Immature natural killer cell (primary cell): ENCODE measurements at regions not wholly inside any gene's neighbourhood (a gene's known extent, or its start where the extent isn't known, plus 50 kb on each side); places are given as distances from the start of the nearest gene placed in this dataset.
"Not testable (repeated sequence)": the region's sequence is repeated elsewhere in the genome, so short reads cannot be mapped to it uniquely, and the experiment has no call there.

Experiments
- DNase-seq, 3 donors: peaks; one replicate each; pipeline ENCODE4 v3.0.0; 2022; ENCODE audit warnings: mixed read lengths in 1 of 3
- H3K27ac Mint-ChIP-seq, 6 donors: one replicate each; pipeline ENCODE4 v1.8.0; 2020; ENCODE audit warnings: mixed read lengths in 6 of 6, mild to moderate bottlenecking in 5 of 6, inconsistent platforms in 4 of 6, moderate library complexity in 3 of 6
- H3K27me3 Mint-ChIP-seq, 3 donors: one replicate each; pipeline ENCODE4 v1.8.0; 2020 to 2021; ENCODE audit warnings: low read depth in 3 of 3, mild to moderate bottlenecking in 3 of 3, mixed read lengths in 3 of 3, moderate library complexity in 3 of 3, inconsistent platforms in 1 of 3
- H3K36me3 Mint-ChIP-seq, 3 donors: one replicate each; pipeline ENCODE4 v1.8.0; 2020; ENCODE audit warnings: mixed read lengths in 3 of 3, inconsistent platforms in 2 of 3, mild to moderate bottlenecking in 2 of 3
- H3K4me1 Mint-ChIP-seq, 2 donors: one replicate each; pipeline ENCODE4 v1.8.0; 2020; ENCODE audit warnings: inconsistent platforms in 2 of 2, mild to moderate bottlenecking in 2 of 2, mixed read lengths in 2 of 2, moderate library complexity in 1 of 2
- H3K4me3 Mint-ChIP-seq, 5 donors: one replicate each; pipeline ENCODE4 v1.8.0; 2020; ENCODE audit warnings: mild to moderate bottlenecking in 5 of 5, mixed read lengths in 5 of 5, inconsistent platforms in 3 of 5, moderate library complexity in 3 of 5
- H3K9me3 Mint-ChIP-seq, 6 donors: one replicate each; pipeline ENCODE4 v1.8.0; 2020; ENCODE audit warnings: mild to moderate bottlenecking in 6 of 6, mixed read lengths in 6 of 6, inconsistent platforms in 4 of 6, moderate library complexity in 3 of 6

GRCh38 chr18:71045331-71046065, 756.7 kb downstream of the SOCS6 start:
- Mint-ChIP-seq H3K27me3 (no peaks in the 10 kb centered on the region), H3K4me1 (no peaks in the 10 kb centered on the region), H3K36me3 (no peaks in the 10 kb centered on the region), H3K4me3 (no peak overlapping the region), H3K9me3 (peaks cover 0 to 37% (median 6%) of the 10 kb centered on the region in 6 donors), H3K27ac (no peak overlapping the region)
- no peak for DNase-seq

- no peak for DNase-seq
- Mint-ChIP-seq H3K4me1 (no peaks in the 10 kb centered on the region), H3K4me3 (no peak overlapping the region), H3K27ac (no peak overlapping the region), H3K9me3 (peaks cover 0 to 23% (median 6%) of the 10 kb centered on the region in 6 donors), H3K27me3 (no peaks in the 10 kb centered on the region), H3K36me3 (no peaks in the 10 kb centered on the region)
Measured at GRCh38 chr18:71040161-71040560, 751.3 kb downstream of the SOCS6 start.

DNA sequence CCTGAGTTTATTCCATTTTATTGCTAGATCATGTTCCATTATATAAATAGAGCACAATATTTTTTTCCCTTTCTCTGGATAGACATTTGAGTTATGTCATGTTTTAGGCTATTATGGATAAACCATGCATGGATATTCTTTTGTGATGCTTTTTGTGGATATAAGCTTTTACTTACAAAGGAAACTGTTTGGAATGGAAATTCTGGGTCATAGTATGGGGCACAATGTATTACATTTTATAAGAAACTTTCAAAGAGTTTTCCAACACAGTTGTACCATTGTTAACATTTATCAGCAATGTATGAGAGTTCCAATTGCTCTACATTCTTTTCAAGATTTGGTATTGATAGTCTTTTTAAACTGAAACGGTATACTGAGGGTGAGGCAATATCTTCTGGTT, 749.4 kb downstream of the SOCS6 start:
- Mint-ChIP-seq H3K4me3 (no peak overlapping the region), H3K9me3 (peaks cover under 1 to 31% (median 5%) of the 10 kb centered on the region in 6 donors), H3K27ac (no peak overlapping the region), H3K27me3 (no peaks in the 10 kb centered on the region), H3K4me1 (no peaks in the 10 kb centered on the region), H3K36me3 (no peaks in the 10 kb centered on the region)
- DNase-seq, result no peak

GRCh38 chr18:71036783-71037182, 747.9 kb downstream of the SOCS6 start:
- H3K9me3 Mint-ChIP-seq, result peaks cover 2 to 31% (median 6%) of the 10 kb centered on the region in 6 donors
- no peaks in the 10 kb centered on the region for H3K4me1 Mint-ChIP-seq
- no peak for DNase-seq
- no peaks in the 10 kb centered on the region for H3K36me3 Mint-ChIP-seq
- H3K27ac Mint-ChIP-seq, result no peak overlapping the region
- no peak overlapping the region for H3K4me3 Mint-ChIP-seq
- no peaks in the 10 kb centered on the region for H3K27me3 Mint-ChIP-seq

DNA sequence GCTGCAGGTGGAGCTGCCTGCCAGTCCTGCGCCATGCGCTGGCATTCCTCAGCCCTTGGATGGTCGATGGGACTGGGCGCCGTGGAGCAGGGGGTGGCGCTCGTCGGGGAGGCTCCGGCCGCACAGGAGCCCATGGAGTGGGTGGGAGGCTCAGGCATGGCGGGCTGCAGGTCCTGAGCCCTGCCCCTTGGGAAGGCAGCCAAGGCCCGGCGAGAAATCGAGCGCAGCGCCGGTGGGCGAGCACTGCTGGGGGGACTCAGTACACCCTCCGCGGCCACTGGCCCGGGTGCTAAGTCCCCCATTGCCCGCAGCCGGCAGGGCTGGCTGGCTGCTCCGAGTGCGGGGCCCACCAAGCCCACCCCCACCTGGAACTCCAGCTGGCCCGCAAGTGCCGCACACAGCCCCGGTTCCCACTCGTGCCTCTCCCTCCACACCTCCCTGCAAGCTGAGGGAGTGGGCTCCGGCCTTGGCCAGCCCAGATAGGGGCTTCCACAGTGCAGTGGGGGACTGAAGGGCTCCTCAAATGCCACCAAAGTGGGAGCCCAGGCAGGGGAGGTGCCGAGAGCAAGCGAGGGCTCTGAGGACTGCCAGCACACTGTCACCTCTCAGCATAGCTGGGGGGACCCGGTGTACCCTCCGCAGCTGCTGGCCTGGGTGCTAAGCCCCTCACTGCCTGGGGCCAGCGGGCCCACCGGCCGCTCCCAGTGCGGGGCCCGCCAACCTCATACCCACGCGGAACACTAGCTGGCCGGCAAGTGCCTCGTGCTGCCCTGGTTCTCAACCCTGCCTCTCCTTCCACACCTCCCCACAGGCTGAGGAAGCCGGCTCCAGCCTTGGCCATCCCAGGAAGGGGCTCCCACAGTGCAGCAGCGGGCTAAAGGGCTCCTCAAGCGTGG, 742.7 kb downstream of the SOCS6 start:
- H3K4me3 Mint-ChIP-seq, H3K27ac Mint-ChIP-seq, H3K27me3 Mint-ChIP-seq, H3K36me3 Mint-ChIP-seq, H3K4me1 Mint-ChIP-seq, DNase-seq: not testable (repeated sequence)
- H3K9me3 Mint-ChIP-seq, result peaks cover 7 to 43% (median 14%) of the 10 kb centered on the region in 6 donors

DNA sequence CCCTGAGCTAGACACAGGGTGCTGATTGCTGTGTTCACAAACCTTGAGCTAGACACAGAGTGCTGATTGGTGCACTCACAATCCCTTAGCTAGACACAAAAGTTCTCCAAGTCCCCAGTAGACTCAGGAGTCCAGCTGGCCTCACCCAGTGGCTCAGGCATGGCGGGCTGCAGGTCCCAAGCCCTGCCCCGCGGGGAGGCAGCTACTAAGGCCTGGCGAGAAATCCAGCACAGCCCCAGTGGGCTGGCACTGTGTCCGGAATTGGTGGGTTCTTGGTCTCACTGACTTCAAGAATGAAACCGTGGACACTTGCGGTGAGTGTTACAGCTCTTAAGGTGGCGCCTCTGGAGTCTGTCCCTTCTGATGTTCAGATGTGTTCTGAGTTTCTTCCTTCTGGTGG, 741.2 kb downstream of the SOCS6 start:
- H3K27me3 Mint-ChIP-seq, DNase-seq, H3K27ac Mint-ChIP-seq, H3K36me3 Mint-ChIP-seq, H3K4me1 Mint-ChIP-seq, H3K4me3 Mint-ChIP-seq: not testable (repeated sequence)
- H3K9me3 Mint-ChIP-seq, result peaks cover 8 to 43% (median 17%) of the 10 kb centered on the region in 6 donors

GRCh38 chr18:71028285-71028762, 739.5 kb downstream of the SOCS6 start:
- no peak for DNase-seq
- Mint-ChIP-seq H3K27me3 (no peaks in the 10 kb centered on the region), H3K4me1 (no peaks in the 10 kb centered on the region), H3K36me3 (no peaks in the 10 kb centered on the region), H3K9me3 (peaks cover 11 to 47% (median 18%) of the 10 kb centered on the region in 6 donors), H3K27ac (no peak overlapping the region), H3K4me3 (no peak overlapping the region)

GRCh38 chr18:71027531-71027930, 738.7 kb downstream of the SOCS6 start:
- Mint-ChIP-seq H3K36me3 (no peaks in the 10 kb centered on the region), H3K27ac (no peak overlapping the region), H3K4me1 (no peaks in the 10 kb centered on the region), H3K9me3 (peaks cover 11 to 51% (median 16%) of the 10 kb centered on the region in 6 donors), H3K27me3 (no peaks in the 10 kb centered on the region), H3K4me3 (no peak overlapping the region)
- DNase-seq, result no peak

GRCh38 chr18:71025505-71026225, 736.8 kb downstream of the SOCS6 start:
- no peak overlapping the region for H3K4me3 Mint-ChIP-seq
- H3K9me3 Mint-ChIP-seq, result peaks cover 11 to 49% (median 18%) of the 10 kb centered on the region in 6 donors
- no peak overlapping the region for H3K27ac Mint-ChIP-seq
- no peaks in the 10 kb centered on the region for H3K27me3 Mint-ChIP-seq
- DNase-seq, result no peak
- H3K36me3 Mint-ChIP-seq, result no peaks in the 10 kb centered on the region
- H3K4me1 Mint-ChIP-seq, result no peaks in the 10 kb centered on the region

DNA sequence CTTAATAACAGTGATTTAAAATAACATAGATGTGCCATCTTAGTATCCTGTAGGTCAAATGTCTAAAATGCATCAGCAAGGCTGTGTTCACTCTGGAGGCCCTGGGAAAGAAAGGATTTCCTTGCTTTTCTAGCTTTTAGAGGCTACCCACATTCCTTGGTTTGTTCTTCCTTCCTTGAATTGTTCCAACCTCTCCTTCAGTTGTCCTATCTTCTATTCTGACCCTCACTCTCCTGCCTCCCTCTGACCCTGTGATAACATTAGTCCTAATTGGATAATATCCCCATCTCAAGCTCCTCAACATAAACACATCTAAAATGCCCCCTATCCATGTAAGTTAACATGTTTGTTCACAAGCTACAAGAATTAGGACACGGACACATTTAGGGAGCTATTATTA, 733.5 kb downstream of the SOCS6 start:
- Mint-ChIP-seq H3K36me3 (no peaks in the 10 kb centered on the region), H3K27ac (no peak overlapping the region), H3K27me3 (peaks cover 0 to 3% (median 1%) of the 10 kb centered on the region in 3 donors), H3K4me1 (no peaks in the 10 kb centered on the region), H3K9me3 (peaks cover 7 to 43% (median 14%) of the 10 kb centered on the region in 6 donors), H3K4me3 (no peak overlapping the region)
- no peak for DNase-seq

DNA sequence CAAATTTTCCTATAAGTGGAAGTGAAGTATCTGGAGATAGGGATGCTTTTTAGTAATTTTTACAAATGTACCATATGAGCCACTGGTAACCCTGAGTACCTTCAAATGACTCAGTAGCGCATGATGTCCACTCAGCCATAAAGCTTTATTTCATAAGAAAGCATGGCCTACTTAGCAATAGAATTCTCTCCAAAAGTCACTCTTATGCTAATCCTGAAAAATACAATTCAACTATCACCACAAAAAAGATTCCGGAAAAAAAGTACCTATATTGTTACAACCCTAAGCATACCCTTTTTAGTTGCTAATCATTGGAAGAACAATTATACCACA, 732.2 kb downstream of the SOCS6 start:
- H3K9me3 Mint-ChIP-seq, result peaks cover 7 to 36% (median 13%) of the 10 kb centered on the region in 6 donors
- no peak overlapping the region for H3K27ac Mint-ChIP-seq
- H3K27me3 Mint-ChIP-seq, result peaks cover 0 to 3% (median 1%) of the 10 kb centered on the region in 3 donors
- DNase-seq, result no peak
- no peaks in the 10 kb centered on the region for H3K4me1 Mint-ChIP-seq
- H3K36me3 Mint-ChIP-seq, result no peaks in the 10 kb centered on the region
- H3K4me3 Mint-ChIP-seq, result no peak overlapping the region

DNA sequence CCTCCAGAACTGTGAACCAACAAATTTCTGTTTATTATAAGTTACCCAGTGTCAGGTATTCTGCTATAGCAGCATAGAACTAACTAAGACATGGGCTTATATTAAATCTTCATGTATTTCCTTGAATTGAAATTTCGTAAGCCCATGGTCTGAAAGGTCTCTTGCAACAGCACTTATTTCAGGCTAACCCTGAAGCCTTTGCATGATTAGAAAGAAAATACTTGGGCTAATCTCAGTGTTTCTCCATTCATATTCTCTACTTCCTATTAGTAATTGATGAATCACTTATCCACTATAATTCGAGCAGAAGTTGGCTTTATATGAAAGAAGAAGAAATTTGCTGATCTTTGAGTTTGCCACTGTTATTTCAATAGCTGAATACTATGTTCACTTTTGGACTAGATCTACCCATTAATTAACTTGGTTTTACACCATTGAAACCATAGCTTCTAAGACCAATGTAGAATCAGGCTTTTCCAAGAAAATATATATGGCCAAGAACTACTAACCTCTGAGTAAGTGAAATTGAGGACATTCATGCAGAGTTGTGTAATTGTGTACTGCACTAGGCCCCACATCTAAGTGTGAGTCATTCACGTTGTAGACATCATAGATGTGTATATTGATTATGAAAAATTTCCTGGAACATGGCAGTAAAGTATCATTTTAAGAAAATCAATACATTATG, 731.6 kb downstream of the SOCS6 start:
- peaks cover 6 to 36% (median 10%) of the 10 kb centered on the region in 6 donors for H3K9me3 Mint-ChIP-seq

DNA sequence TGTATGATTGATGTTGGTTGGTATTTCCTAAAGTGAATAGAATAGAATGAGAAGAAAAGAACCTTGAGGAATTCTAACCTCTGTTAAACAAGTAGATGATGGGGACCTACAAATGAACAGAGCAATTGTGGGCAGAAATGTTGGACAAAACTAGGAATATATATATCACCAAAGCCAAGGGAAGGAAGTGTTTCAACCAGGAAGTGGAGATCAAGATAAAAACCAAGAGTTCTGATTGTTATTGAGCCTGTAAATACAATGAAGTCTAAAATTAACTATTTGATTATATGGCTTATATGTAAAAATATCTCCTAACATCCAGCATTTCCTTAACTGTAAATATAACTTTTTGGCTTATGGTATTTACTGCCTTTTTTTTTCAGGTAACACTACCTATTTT, 730.0 kb downstream of the SOCS6 start:
- Mint-ChIP-seq H3K27me3 (peaks cover 0 to 3% (median 2%) of the 10 kb centered on the region in 3 donors), H3K36me3 (no peaks in the 10 kb centered on the region), H3K4me3 (no peak overlapping the region), H3K27ac (no peak overlapping the region), H3K9me3 (peaks cover 5 to 28% (median 11%) of the 10 kb centered on the region in 6 donors), H3K4me1 (no peaks in the 10 kb centered on the region)
- DNase-seq, result no peak

More for the DNA sequence above, 731.6 kb downstream of the SOCS6 start:
- no peak for DNase-seq
- Mint-ChIP-seq H3K4me3 (no peak overlapping the region), H3K4me1 (no peaks in the 10 kb centered on the region), H3K36me3 (no peaks in the 10 kb centered on the region), H3K27ac (no peak overlapping the region), H3K27me3 (peaks cover 0 to 3% (median 1%) of the 10 kb centered on the region in 3 donors)
